ENCODE measurements at regions not wholly inside any gene's neighbourhood (a gene's known extent, or its start where the extent isn't known, plus 50 kb on each side); places are given as distances from the start of the nearest gene placed in this dataset.

DNA sequence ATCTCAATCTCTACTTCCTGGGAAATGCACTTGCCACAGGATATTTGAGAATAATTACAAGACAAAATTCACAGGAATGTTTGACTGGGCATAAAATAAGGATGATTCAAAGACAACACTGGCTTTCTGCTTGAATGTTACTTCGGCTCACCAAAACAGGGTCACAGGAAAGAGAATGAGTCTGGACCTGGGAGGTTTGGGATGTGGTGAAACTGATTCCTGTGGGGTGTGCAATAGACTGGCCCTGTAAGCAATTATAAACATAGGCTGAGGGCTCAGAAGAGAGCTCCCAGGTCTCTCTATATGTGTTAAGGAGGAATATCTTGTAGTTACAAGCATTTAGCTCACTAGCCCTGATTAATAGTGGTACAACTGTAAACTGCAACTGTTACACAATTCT lies 613.9 kb upstream of the CELF2 start:
- TF ChIP-seq JUNB (IDR thresholded peaks at IDR 0.05) (no peak), ZNF384 (IDR thresholded peaks at IDR 0.05; ENCODE audit: borderline replicate concordance, low read depth, low read length) (no peak), KDM1A (IDR thresholded peaks at IDR 0.05; ENCODE audit: borderline replicate concordance) (no peak), MYC (IDR thresholded peaks at IDR 0.05; ENCODE audit: insufficient read depth, insufficient read length, insufficient replicate concordance, low read length, severe bottlenecking) (no peak), ATF7 (IDR thresholded peaks at IDR 0.05; ENCODE audit: low read depth) (no peak), RB1 (IDR thresholded peaks at IDR 0.05; ENCODE audit: borderline replicate concordance) (no peak), MEF2B (IDR thresholded peaks at IDR 0.05; ENCODE audit: partially characterized antibody, poor library complexity, severe bottlenecking) (no peak), E2F8 (IDR thresholded peaks at IDR 0.05; ENCODE audit: low read depth, partially characterized antibody) (no peak), CEBPB (IDR thresholded peaks at IDR 0.05; ENCODE audit: borderline replicate concordance in 1 of 2, low read depth in 2 of 2, low read length in 2 of 2) (no peak), CHD1 (IDR thresholded peaks at IDR 0.05; ENCODE audit: low read depth, low read length) (no peak)
- TF ChIP-seq, protein P1, sequence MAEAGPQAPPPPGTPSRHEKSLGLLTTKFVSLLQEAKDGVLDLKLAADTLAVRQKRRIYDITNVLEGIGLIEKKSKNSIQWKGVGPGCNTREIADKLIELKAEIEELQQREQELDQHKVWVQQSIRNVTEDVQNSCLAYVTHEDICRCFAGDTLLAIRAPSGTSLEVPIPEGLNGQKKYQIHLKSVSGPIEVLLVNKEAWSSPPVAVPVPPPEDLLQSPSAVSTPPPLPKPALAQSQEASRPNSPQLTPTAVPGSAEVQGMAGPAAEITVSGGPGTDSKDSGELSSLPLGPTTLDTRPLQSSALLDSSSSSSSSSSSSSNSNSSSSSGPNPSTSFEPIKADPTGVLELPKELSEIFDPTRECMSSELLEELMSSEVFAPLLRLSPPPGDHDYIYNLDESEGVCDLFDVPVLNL (IDR thresholded peaks at IDR 0.05; ENCODE audit: low read depth, low read length): no peak
- DNase-seq (ENCODE audit: low read depth, low spot score) (no peak), FAIRE-seq (no peak), ATAC-seq (no peak)
- H3K4me2 ChIP-seq (ENCODE audit: control insufficient read depth, insufficient read depth): no peak overlapping the region
- H3K4me3 ChIP-seq: no peak overlapping the region
- POLR2A ChIA-PET: no interaction called here
- RAD21 ChIA-PET (ENCODE audit: unreplicated experiment): no interaction called here
- H3K36me3 ChIP-seq (ENCODE audit: control insufficient read depth in 2 of 2, insufficient read depth in 2 of 2, low read length in 1 of 2): no peaks in the 10 kb centered on the region
- H3K79me2 ChIP-seq (ENCODE audit: control insufficient read depth, insufficient read depth, low read length): no peaks in the 10 kb centered on the region
- H3K9me3 ChIP-seq (replicated peaks; ENCODE audit: control insufficient read depth, insufficient read depth, low read length): no peaks in the 10 kb centered on the region
- intact Hi-C loops (cut with micrococcal nuclease; ENCODE audit: unreplicated experiment) (no loop called here), in situ Hi-C loops (cut with MboI) (no loop called here)
- H3K9ac ChIP-seq (ENCODE audit: control insufficient read depth, insufficient read depth, low read length): no peak overlapping the region
- H2AFZ ChIP-seq (ENCODE audit: control insufficient read depth, low read depth, low read length): no peak overlapping the region
- BruUV-seq (replicated peaks): no TSS peak
- CTCF ChIA-PET: no interaction called here
- H4K20me1 ChIP-seq (ENCODE audit: control insufficient read depth, insufficient read depth): no peaks in the 10 kb centered on the region
- no peaks in the 10 kb centered on the region for H3K4me1 ChIP-seq (ENCODE audit: control insufficient read depth, insufficient read depth, low read length)
- no peak overlapping the region for H3K27ac ChIP-seq (ENCODE audit: control insufficient read depth, insufficient read depth)
- no peaks in the 10 kb centered on the region for H3K27me3 ChIP-seq (replicated peaks in 1 of 2; ENCODE audit: control insufficient read depth in 2 of 2, insufficient read depth in 2 of 2, low read length in 1 of 2)
- SMC1A ChIA-PET (ENCODE audit: uncharacterized antibody, unreplicated experiment): no interaction called here
- WGBS (ENCODE audit: insufficient coverage, insufficient replicate concordance, low lambda C conversion rate, missing lambda C conversion rate): 0% methylated on average over 1 of the region's 1 CpG
